OCI-M1 (cell line): ENCODE measurements at regions not wholly inside any gene's neighbourhood (a gene's known extent, or its start where the extent isn't known, plus 50 kb on each side); places are given as distances from the start of the nearest gene placed in this dataset.
"Not testable (repeated sequence)": the region's sequence is repeated elsewhere in the genome, so short reads cannot be mapped to it uniquely, and the experiment has no call there.

Experiments
- DNase-seq: peaks from one replicate; lab custom pipeline; 2025; lab: John Stamatoyannopoulos, UW

GRCh38 chrX:143455046-143455445 lies 62.2 kb downstream of the SPANXN3 start:
- DNase-seq: no peak

- peak; percentile 60 for DNase-seq
Measured at GRCh38 chrX:143437439-143437838, 79.8 kb downstream of the SPANXN3 start.

DNA sequence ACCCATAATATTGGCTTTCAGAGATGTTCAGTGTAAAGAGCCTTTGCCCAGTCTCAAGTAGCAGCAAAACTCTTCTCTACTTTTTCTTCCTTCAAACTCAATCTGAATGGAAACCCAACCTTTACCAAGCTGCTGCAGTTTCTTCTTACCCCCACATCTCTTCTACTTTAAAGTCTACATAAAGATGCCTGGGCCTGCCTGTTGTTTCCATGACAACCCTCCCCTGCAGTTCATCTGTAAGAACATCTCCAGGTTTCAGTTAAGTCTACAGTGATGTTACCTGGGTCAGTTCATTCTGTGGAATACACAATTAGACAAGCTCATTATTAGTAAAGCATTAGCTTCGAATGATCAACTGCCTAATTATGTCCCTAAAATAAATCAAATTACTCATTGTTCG lies 81.4 kb downstream of the SPANXN3 start:
- DNase-seq: no peak

DNA sequence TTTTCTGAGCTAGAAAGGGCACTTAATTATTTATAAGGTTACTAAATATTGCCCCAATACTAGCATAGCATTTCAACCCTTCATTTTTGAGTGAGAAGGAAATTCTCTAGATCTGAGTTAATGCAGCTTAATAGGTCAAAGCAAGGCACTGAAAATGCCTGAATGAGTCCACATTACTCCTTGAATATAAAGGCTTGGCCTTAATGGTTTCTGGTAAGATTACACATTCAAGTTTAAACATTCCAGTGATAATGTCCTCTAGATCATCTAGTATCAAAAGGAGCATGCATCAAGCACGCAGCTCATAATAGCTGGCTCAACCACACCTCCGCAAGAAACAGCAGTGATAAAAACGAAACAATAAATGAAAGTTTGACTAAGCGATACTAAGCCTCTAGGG lies 87.5 kb downstream of the SPANXN3 start:
- DNase-seq: no peak

- no peak for DNase-seq
Measured at GRCh38 chrX:143429131-143429530, 88.1 kb downstream of the SPANXN3 start.

DNA sequence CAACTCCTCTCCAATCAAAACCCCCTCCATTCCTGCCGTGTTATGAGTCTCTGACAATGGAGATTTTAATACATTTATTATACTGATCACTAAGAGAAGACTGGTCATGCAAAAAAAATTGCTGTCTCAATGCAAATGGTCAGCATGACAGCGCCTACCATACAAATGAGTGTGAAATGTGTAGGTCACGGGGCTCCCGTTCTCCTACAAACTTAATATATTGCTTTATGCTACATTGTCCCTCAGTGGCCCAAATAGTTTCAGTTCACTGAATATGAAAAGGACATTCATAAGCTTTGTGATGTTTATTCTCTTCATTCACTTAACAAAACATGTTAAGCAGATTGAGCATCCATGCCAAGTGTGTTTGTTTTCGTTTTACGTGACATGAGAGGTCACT lies 116.1 kb downstream of the SPANXN3 start:
- DNase-seq: peak; percentile 39

GRCh38 chrX:143378851-143379250 lies 138.4 kb downstream of the SPANXN3 start:
- no peak for DNase-seq

GRCh38 chrX:143363419-143363818 lies 153.9 kb downstream of the SPANXN3 start:
- DNase-seq: no peak

DNA sequence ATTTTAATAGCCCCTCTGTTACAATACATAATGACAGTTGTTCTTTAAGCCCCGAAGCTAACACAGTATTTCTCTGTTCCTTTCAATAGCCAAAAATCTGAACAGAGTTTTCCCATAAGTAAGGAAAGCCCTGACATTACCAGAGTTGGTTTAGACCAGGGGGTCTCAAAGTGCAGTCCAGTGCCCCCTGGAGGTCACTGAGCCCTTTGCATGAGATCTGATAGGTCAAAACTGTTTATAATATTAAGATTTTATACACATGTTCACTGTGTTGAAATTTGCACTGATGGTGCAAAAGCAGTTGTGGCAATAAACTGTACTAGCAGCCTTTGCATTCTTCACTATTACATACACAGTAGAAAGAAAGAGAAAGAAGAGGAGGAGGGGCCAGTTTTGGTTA lies 177.1 kb downstream of the SPANXN3 start:
- peak; percentile 6 for DNase-seq

DNA sequence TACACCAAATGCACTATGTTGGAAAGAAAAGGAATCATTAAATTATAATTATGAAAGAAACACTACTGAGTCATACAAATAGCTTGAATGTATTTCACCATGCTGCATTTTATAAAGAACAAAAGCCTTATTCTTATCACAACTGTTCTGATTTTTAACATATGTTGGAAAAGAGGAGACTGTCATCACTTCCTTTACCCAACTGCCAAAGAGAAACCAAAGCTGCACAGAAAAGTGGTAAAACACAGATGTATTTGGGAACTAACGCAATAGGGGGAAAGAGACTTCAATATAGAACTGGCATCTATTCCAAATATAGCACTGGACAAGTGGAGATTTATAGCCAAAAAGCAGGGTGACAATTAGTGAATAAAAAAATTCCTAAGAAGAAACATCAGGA lies 181.0 kb downstream of the SPANXN3 start:
- no peak for DNase-seq

- no peak for DNase-seq
Measured at GRCh38 chrX:143319526-143319925, 197.7 kb downstream of the SPANXN3 start.

DNA sequence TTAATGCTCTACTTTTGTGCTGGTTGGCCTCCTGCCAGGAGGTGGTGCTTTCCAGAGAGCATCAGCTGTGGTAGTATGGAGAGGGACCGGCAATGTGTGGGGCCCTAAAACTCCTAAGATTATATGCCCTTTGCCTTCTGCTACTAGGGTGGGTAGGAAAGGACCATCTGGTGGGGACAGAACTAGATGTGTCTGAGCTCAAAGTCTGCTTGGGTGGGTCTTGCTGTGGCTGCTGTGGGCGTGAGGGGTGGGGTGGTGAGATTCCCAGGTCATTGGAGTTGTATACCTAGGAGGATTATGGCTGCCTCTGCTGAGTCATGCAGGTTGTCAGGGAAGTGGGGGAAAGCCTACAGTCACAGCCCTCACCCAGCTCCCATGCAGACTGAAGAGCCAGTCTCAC lies 198.4 kb downstream of the SPANXN3 start:
- not testable (repeated sequence) for DNase-seq

- no peak for DNase-seq
Measured at GRCh38 chrX:143306991-143307937, 210.0 kb downstream of the SPANXN3 start.

DNA sequence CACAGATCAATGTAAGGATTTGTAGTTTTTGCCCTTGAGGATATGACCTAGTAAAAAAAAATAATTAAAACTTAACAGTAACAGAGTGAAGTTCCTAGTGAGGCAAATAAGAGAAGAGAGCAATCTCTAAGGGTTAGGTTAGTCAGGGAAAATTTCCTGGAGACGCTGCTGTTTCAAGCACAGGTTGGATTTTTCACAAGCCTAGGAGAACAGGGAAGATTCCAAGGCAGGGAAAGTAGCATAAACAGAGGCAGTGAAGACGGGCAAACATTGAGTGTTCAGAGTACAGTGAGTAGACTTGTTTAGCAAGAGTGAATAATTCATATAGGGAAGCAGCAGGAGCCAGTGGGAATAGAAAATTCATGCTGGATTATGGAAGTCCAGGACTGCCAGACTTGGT lies 212.8 kb downstream of the SPANXN3 start:
- DNase-seq: no peak

- no peak for DNase-seq
Measured at GRCh38 chrX:143304025-143304424, 213.2 kb downstream of the SPANXN3 start.

DNA sequence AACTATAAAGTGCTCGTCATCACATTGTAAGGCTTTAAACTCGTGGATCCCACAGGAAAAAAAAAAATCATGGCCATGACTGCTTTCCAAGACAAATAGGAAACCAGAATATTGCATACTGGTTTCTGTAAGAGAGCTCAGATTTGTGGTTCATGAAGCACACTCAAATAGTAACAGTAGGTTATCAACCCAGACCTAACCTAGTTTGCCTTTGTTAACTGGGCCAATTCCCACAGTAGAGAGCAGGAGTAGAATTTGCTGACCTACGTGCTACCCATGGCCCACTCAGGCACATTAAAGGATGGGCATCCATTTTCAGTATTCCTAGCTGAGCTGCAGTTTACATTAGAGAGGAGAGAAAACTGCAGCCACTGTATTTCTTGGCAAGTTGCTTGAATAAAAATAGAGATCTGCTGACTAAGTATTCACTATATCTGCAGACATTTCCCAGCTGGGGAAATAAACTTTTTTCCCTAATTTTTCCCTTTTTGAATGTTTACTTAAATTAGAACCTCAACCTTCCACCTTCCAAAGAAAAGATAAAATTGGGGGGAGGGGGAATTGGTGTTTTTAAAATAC lies 218.5 kb downstream of the SPANXN3 start:
- no peak for DNase-seq

DNA sequence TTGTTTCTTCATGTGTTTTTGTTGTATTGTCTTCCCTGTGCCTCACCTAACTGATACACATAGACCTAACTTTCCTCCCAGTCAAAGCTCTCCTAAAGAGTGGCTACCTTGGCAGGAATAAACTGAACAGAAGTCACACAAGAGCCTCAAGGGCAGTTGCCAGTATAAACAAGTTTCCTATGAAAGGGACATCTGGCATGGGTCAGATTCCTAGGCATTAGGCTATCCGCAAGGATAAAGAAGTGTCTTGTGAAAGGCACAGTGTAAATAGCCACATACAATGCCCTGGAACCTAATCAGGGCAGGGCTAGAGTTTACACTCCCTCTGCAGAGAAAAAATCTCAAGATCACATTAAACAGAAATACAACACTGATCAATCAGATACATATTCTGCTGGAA lies 220.8 kb downstream of the SPANXN3 start:
- no peak for DNase-seq

- DNase-seq: no peak
Measured at GRCh38 chrX:143287236-143287635, 230.0 kb downstream of the SPANXN3 start.

DNA sequence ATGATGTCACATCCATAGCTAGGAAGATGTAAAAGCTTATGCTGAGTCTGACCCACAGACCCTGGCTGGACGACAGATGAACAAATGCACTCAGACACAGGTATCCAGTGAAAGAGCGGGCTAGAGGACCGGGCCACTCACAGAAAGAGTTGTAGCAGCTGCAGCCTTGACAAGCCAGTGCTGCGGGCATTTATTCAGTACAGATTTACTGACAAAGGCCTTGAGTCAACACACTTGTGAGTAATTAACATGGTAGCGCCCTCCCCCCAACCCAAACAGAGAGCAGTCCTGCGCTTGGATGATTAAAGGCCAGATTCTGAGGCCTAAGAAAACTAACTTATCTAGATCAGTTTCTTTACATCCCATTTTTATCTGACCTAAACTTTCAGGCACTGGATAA lies 244.6 kb downstream of the SPANXN4 start:
- no peak for DNase-seq

GRCh38 chrX:143244593-143244992 lies 218.9 kb downstream of the SPANXN4 start:
- DNase-seq: not testable (repeated sequence)

DNA sequence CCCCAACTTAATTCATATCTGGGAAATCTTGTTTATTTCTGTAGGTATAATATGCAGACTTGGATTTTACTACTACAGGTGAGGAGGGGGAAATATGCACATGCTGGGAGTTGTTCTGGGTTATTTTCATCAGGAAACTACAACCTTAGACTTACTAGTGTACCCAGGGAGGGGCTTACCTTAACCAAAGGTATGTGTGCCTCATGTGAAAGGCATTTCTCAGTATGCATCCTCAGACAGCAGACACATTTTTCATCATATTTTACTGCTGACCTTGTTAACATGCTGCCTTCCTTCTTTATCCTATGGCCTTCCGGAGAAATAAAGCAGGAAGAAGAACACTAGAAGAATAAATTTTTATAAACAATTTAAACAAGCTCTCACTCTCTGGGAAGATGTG lies 214.9 kb downstream of the SPANXN4 start:
- no peak for DNase-seq

DNA sequence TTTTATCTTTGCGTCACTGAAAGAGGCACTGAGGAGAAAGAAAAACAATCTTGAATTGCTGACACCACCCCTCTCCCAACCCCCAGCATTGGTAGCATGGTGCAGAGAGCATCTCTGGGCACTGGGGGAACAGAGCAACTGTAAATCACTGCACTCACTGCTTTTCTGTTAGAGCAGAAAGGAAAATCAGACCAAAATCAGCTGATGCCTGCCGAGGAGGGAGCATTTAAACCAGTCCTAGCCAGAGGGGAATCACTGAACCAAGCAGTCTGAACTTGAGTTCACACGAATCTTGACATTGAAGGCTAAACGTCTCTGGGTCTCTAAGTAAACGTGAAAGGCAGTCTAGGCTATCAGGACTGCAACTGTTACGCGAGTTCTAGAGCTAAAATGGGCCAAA lies 205.8 kb downstream of the SPANXN4 start:
- no peak for DNase-seq

DNA sequence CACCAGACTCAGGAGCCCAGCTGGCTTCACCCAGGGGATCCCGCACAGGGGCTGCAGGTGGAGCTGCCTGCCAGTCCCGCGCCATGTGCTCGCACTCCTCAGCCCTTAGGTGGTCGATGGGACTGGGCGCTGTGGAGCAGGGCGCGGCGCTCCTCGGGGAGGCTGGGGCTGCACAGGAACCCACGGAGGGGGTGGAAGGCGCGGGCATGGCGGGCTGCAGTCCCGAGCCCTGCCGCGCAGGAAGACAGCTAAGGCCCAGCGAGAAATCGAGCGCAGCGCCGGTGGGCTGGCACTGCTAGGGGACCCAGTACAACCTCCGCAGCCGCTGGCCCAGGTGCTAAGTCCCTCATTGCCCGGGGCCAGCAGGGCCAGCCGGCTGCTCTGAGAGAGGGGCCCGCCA lies 202.9 kb downstream of the SPANXN4 start:
- DNase-seq: not testable (repeated sequence)

DNA sequence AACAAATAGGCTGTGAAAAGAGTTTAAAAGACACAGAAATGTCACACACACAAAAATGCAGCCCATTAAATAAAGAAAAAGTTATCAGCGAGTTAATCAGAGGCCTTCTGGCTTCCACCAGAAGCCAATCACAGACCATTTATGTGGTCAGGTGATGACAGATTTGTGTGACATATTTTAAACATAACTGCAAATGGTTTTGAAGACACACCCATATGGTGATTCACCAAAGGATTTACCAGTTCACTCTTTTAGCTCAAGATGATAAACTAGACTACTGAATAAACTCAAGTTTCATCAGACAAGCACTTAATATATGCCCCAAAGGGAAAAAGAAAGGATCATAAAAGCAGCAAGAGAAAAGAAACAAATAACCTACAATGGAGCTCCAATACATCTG lies 181.2 kb downstream of the SPANXN4 start:
- DNase-seq: no peak
